ENCODE measurements at regions not wholly inside any gene's neighbourhood (a gene's known extent, or its start where the extent isn't known, plus 50 kb on each side); places are given as distances from the start of the nearest gene placed in this dataset.
"Not testable (repeated sequence)": the region's sequence is repeated elsewhere in the genome, so short reads cannot be mapped to it uniquely, and the experiment has no call there.

GRCh38 chr4:126768338-126768737 lies 864.4 kb upstream of the INTU start:
- TF ChIP-seq CTCF (IDR thresholded peaks at IDR 0.05 in 8 of 11, conservative IDR thresholded peaks at IDR 0.05 in 3 of 11): no peak
- TF ChIP-seq POLR2A (IDR thresholded peaks at IDR 0.05): no peak
- no peak for TF ChIP-seq POLR2AphosphoS5 (IDR thresholded peaks at IDR 0.05)
- Histone ChIP-seq H3K27ac (no peak overlapping the region), H3K36me3 (no peaks in the 10 kb centered on the region), H3K4me3 (no peak overlapping the region), H3K27me3 (replicated peaks in 1 of 7) (no peaks in the 10 kb centered on the region), H3K9me3 (peaks cover 0 to 11% (median 0%) of the 10 kb centered on the region in 8 donors), H3K4me1 (no peaks in the 10 kb centered on the region)
- DNase-seq: no peak
- intact Hi-C loops (cut with DNase I; ENCODE audit: low total_unique reads): no loop called here

- 94 to 97% (median 95%) methylated on average over 17 to 46 of the region's 46 CpGs for WGBS, 5 donors
Measured at GRCh38 chr4:126770811-126771553, 861.8 kb upstream of the INTU start.

DNA sequence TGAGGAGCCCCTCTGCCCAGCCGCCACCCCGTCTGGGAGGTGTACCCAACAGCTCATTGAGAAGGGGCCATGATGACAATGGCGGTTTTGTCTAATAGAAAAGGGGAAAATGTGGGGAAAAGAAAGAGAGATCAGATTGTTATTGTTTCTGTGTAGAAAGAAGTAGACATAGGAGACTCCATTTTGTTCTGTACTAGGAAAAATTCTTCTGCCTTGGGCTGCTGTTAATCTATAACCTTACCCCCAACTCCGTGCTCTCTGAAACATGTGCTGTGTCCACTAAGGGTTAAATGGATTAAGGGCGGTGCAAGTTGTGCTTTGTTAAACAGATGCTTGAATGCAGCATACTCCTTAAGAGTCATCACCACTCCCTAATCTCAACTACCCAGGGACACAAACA lies 861.1 kb upstream of the INTU start:
- H3K4me3 ChIP-seq; H3K27ac ChIP-seq; DNase-seq; H3K4me1 ChIP-seq; H3K36me3 ChIP-seq; H3K27me3 ChIP-seq (replicated peaks in 1 of 7); intact Hi-C loops (cut with DNase I; ENCODE audit: low total_unique reads): not testable (repeated sequence)
- peaks cover 0 to 11% (median 0%) of the 10 kb centered on the region in 8 donors for H3K9me3 ChIP-seq
- WGBS, 5 donors: 60 to 87% (median 72%) methylated on average over 5 of the region's 5 CpGs

More at GRCh38 chr4:126770811-126771553, 861.8 kb upstream of the INTU start:
- intact Hi-C loops (cut with DNase I; ENCODE audit: low total_unique reads); H3K27ac ChIP-seq; H3K27me3 ChIP-seq (replicated peaks in 1 of 7); DNase-seq; H3K36me3 ChIP-seq; H3K4me1 ChIP-seq; H3K4me3 ChIP-seq: not testable (repeated sequence)
- H3K9me3 ChIP-seq: peaks cover 0 to 11% (median 0%) of the 10 kb centered on the region in 8 donors

DNA sequence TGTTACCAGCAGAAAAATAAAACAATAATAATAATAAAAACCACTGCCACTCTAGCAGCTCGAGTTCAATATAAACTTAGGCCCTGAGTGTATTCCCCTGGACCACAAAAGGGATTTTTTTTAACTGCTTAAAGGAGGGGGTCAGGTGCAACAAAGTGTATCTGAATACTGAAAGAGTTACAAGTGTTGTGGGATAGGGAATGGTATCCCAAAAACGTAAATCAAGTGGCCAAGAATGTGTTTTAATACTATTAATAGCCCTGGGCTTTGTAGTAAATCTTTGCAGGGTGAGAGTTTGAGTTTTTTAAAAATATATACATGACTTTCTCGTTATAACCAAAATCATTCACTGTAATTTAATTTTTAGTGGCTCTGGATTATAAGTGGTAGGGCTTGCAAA lies 860.1 kb upstream of the INTU start:
- no peak for DNase-seq
- no peak overlapping the region for H3K4me3 ChIP-seq
- WGBS, 5 donors: 43 to 55% (median 46%) methylated on average over 3 of the region's 3 CpGs
- H3K36me3 ChIP-seq: no peaks in the 10 kb centered on the region
- intact Hi-C loops (cut with DNase I; ENCODE audit: low total_unique reads): no loop called here
- no peaks in the 10 kb centered on the region for H3K27me3 ChIP-seq (replicated peaks in 1 of 7)
- no peak overlapping the region for H3K27ac ChIP-seq
- H3K9me3 ChIP-seq: peaks cover 0 to 11% (median 0%) of the 10 kb centered on the region in 8 donors
- no peaks in the 10 kb centered on the region for H3K4me1 ChIP-seq
- TF ChIP-seq POLR2A (IDR thresholded peaks at IDR 0.05) (no peak), CTCF (IDR thresholded peaks at IDR 0.05 in 8 of 11, conservative IDR thresholded peaks at IDR 0.05 in 3 of 11) (no peak), POLR2AphosphoS5 (IDR thresholded peaks at IDR 0.05) (no peak)

- intact Hi-C loops (cut with DNase I; ENCODE audit: low total_unique reads): no loop called here
- H3K27me3 ChIP-seq (replicated peaks in 1 of 7): no peaks in the 10 kb centered on the region
- H3K4me1 ChIP-seq: no peaks in the 10 kb centered on the region
- 64 to 74% (median 71%) methylated on average over 5 of the region's 5 CpGs for WGBS, 5 donors
- peaks cover 0 to 13% (median 0%) of the 10 kb centered on the region in 8 donors for H3K9me3 ChIP-seq
- no peak for DNase-seq
- no peak overlapping the region for H3K27ac ChIP-seq
- H3K4me3 ChIP-seq: no peak overlapping the region
- no peak for TF ChIP-seq POLR2A (IDR thresholded peaks at IDR 0.05)
- no peak for TF ChIP-seq CTCF (IDR thresholded peaks at IDR 0.05 in 8 of 11, conservative IDR thresholded peaks at IDR 0.05 in 3 of 11)
- TF ChIP-seq POLR2AphosphoS5 (IDR thresholded peaks at IDR 0.05): no peak
- no peaks in the 10 kb centered on the region for H3K36me3 ChIP-seq
Measured at GRCh38 chr4:126775485-126776106, 857.2 kb upstream of the INTU start.

Data from spleen (tissue), 11 donors.